SU-DHL-6 (cell line): ENCODE measurements at regions not wholly inside any gene's neighbourhood (a gene's known extent, or its start where the extent isn't known, plus 50 kb on each side); places are given as distances from the start of the nearest gene placed in this dataset.

ENCODE experiments used
- H2AFZ ChIP-seq: fragments of 200-600 bp; sonication (generic); 2 replicates; pipeline ENCODE4 v1.6.1; 2014; ENCODE audit warnings: low read depth, mild to moderate bottlenecking, moderate library complexity, mixed read lengths, antibody characterized with exemption, low read length; ENCODE audit not compliant: severe bottlenecking
- H3F3A ChIP-seq: fragments of 200-600 bp; shearing (Covaris generic); 2 replicates; pipeline ENCODE4 v1.6.0; 2016; ENCODE audit warnings: antibody characterized with exemption, mild to moderate bottlenecking; ENCODE audit not compliant: insufficient read depth
- H3K27ac ChIP-seq: fragments of 200-600 bp; sonication (generic); 2 replicates; pipeline ENCODE4 v1.5.1; 2016; ENCODE audit warnings: low read depth, mild to moderate bottlenecking, low read length, moderate library complexity, mixed read lengths
- H3K27me3 ChIP-seq: fragments of 200-600 bp; sonication (generic), shearing (Covaris generic); 2 replicates; pipeline ENCODE4 v1.6.0; 2014; ENCODE audit warnings: mild to moderate bottlenecking, low read length
- H3K36me3 ChIP-seq: fragments of 200-600 bp; sonication (generic); 2 replicates; pipeline ENCODE4 v1.6.1; 2014; ENCODE audit warnings: mild to moderate bottlenecking, low read length, mixed read lengths
- H3K4me2 ChIP-seq: fragments of 300-600, 200-600 bp; shearing (Covaris generic), sonication (generic); 2 replicates; pipeline ENCODE4 v1.6.0; 2014; ENCODE audit warnings: low read length, low read depth, mild to moderate bottlenecking; ENCODE audit not compliant: poor library complexity, severe bottlenecking
- H3K4me3 ChIP-seq: fragments of 200-600 bp; sonication (generic); 2 replicates; pipeline ENCODE4 v1.5.1; 2014; ENCODE audit warnings: antibody characterized with exemption, low read length, mild to moderate bottlenecking, mixed read lengths; ENCODE audit not compliant: insufficient read depth, poor library complexity, severe bottlenecking
- H3K79me2 ChIP-seq: fragments of 200-600 bp; sonication (generic); 2 replicates; pipeline ENCODE4 v1.6.1; 2014; ENCODE audit warnings: mild to moderate bottlenecking, low read length, moderate library complexity; ENCODE audit not compliant: insufficient read depth
- H3K9ac ChIP-seq: fragments of 200-600 bp; sonication (generic); 2 replicates; pipeline ENCODE4 v1.7.0; 2014; ENCODE audit warnings: mild to moderate bottlenecking, low read length
- H3K9me2 ChIP-seq: fragments of 200-600 bp; sonication (generic); replicated peaks from 2 replicates; pipeline ENCODE4 v1.6.1; 2014; ENCODE audit warnings: low read length; ENCODE audit not compliant: insufficient read depth
- H3K9me3 ChIP-seq: fragments of 200-600 bp; sonication (generic); 2 replicates; pipeline ENCODE4 v1.6.1; 2014; ENCODE audit warnings: low read length, mixed read lengths; ENCODE audit not compliant: insufficient read depth
- H4K20me1 ChIP-seq: fragments of 200-600 bp; sonication (generic); 2 replicates; pipeline ENCODE4 v1.6.1; 2014; ENCODE audit warnings: low read depth, mild to moderate bottlenecking, antibody characterized with exemption, low read length, moderate library complexity, mixed read lengths
- CTCF ChIP-seq: fragments of 200-600 bp; sonication (generic); IDR thresholded peaks from one replicate; pipeline ENCODE4 v1.5.1; 2017; ENCODE audit warnings: antibody characterized with exemption, mild to moderate bottlenecking, low read length, moderate library complexity; ENCODE audit not compliant: insufficient read depth, poor library complexity, severe bottlenecking
- EZH2phosphoT487 ChIP-seq: fragments of 200-600 bp; sonication (generic), shearing (Covaris generic); conservative IDR thresholded peaks from 2 replicates; pipeline ENCODE4 v1.6.1; 2018; ENCODE audit warnings: mild to moderate bottlenecking, antibody characterized with exemption, low read length, moderate library complexity, mixed read lengths

- no peak overlapping the region for H3K9ac ChIP-seq
Measured at GRCh38 chr7:114087653-114088469, 169.1 kb upstream of the PPP1R3A start.

GRCh38 chr7:114086914-114087652, 168.3 kb upstream of the PPP1R3A start:
- no peak overlapping the region for H2AFZ ChIP-seq
- no peaks in the 10 kb centered on the region for H3K79me2 ChIP-seq
- 0 out of 2 replicates have a peak, but pooled peaks cover 3% of the 10 kb centered on the region for H4K20me1 ChIP-seq
- no peaks in the 10 kb centered on the region for H3K9me2 ChIP-seq
- no peak overlapping the region for H3K27ac ChIP-seq
- no peak overlapping the region for H3K4me2 ChIP-seq
- no peaks in the 10 kb centered on the region for H3K27me3 ChIP-seq
- H3K9ac ChIP-seq, result no peak overlapping the region
- H3F3A ChIP-seq, result no peaks in the 10 kb centered on the region
- H3K9me3 ChIP-seq, result no peaks in the 10 kb centered on the region
- no peaks in the 10 kb centered on the region for H3K36me3 ChIP-seq
- TF ChIP-seq CTCF (no peak), EZH2phosphoT487 (no peak)
- H3K4me3 ChIP-seq, result no peak overlapping the region

More at GRCh38 chr7:114087653-114088469, 169.1 kb upstream of the PPP1R3A start:
- no peaks in the 10 kb centered on the region for H3F3A ChIP-seq
- H3K9me3 ChIP-seq, result no peaks in the 10 kb centered on the region
- H3K79me2 ChIP-seq, result no peaks in the 10 kb centered on the region
- H3K27ac ChIP-seq, result no peak overlapping the region
- TF ChIP-seq EZH2phosphoT487 (no peak), CTCF (no peak)
- no peak overlapping the region for H3K4me3 ChIP-seq
- H3K27me3 ChIP-seq, result no peaks in the 10 kb centered on the region
- H3K4me2 ChIP-seq, result no peak overlapping the region
- H3K9me2 ChIP-seq, result no peaks in the 10 kb centered on the region
- 0 out of 2 replicates have a peak, but pooled peaks cover 3% of the 10 kb centered on the region for H4K20me1 ChIP-seq
- H3K36me3 ChIP-seq, result no peaks in the 10 kb centered on the region
- H2AFZ ChIP-seq, result no peak overlapping the region

DNA sequence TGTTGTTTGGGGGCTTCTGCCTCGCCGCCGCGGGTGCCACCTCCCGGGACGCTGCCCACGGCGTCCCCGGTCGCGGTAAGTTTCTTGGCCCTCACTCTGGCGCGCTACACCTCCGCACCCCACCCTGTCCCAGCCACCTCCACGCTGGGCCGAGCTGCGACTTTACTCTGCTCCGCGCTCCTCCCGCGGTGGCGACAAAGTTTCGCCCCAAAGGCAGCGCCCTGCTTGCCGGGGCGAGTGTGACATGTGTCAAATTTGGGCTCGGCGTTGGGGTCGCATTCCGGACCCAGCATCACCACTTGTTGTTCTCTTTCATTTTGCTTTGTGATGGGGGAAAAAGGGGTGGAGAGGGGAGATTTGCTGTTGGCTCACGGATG, 167.7 kb upstream of the PPP1R3A start:
- Histone ChIP-seq H3K27ac (no peak overlapping the region), H3F3A (no peaks in the 10 kb centered on the region), H3K9me3 (no peaks in the 10 kb centered on the region), H3K4me3 (no peak overlapping the region), H3K36me3 (no peaks in the 10 kb centered on the region), H3K4me2 (no peak overlapping the region), H3K27me3 (no peaks in the 10 kb centered on the region), H3K9me2 (no peaks in the 10 kb centered on the region), H3K9ac (no peak overlapping the region), H4K20me1 (0 out of 2 replicates have a peak, but pooled peaks cover 3% of the 10 kb centered on the region), H2AFZ (no peak overlapping the region), H3K79me2 (no peaks in the 10 kb centered on the region)
- no peak for TF ChIP-seq CTCF
- TF ChIP-seq EZH2phosphoT487, result no peak
